ENCODE measurements at regions not wholly inside any gene's neighbourhood (a gene's known extent, or its start where the extent isn't known, plus 50 kb on each side); places are given as distances from the start of the nearest gene placed in this dataset.
"Not testable (repeated sequence)": the region's sequence is repeated elsewhere in the genome, so short reads cannot be mapped to it uniquely, and the experiment has no call there.

- DNase-seq = no peak
- Histone ChIP-seq H3K27ac (no peak overlapping the region), H3K4me1 (no peaks in the 10 kb centered on the region), H3K27me3 (no peaks in the 10 kb centered on the region), H3K9me3 (no peaks in the 10 kb centered on the region), H3K36me3 (no peaks in the 10 kb centered on the region), H3K4me3 (no peak overlapping the region)
- TF ChIP-seq POLR2A (IDR thresholded peaks at IDR 0.05) = no peak
- TF ChIP-seq, protein P1, sequence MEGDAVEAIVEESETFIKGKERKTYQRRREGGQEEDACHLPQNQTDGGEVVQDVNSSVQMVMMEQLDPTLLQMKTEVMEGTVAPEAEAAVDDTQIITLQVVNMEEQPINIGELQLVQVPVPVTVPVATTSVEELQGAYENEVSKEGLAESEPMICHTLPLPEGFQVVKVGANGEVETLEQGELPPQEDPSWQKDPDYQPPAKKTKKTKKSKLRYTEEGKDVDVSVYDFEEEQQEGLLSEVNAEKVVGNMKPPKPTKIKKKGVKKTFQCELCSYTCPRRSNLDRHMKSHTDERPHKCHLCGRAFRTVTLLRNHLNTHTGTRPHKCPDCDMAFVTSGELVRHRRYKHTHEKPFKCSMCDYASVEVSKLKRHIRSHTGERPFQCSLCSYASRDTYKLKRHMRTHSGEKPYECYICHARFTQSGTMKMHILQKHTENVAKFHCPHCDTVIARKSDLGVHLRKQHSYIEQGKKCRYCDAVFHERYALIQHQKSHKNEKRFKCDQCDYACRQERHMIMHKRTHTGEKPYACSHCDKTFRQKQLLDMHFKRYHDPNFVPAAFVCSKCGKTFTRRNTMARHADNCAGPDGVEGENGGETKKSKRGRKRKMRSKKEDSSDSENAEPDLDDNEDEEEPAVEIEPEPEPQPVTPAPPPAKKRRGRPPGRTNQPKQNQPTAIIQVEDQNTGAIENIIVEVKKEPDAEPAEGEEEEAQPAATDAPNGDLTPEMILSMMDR (IDR thresholded peaks at IDR 0.05) = no peak
These were observed 190.2 kb upstream of the NR5A2 start for GRCh38 chr1:199837321-199837720.

GRCh38 chr1:199839608-199840007, 187.9 kb upstream of the NR5A2 start:
- H3K4me3 ChIP-seq, H3K27ac ChIP-seq, H3K4me1 ChIP-seq, H3K9me3 ChIP-seq, H3K27me3 ChIP-seq, DNase-seq, H3K36me3 ChIP-seq: not testable (repeated sequence)

GRCh38 chr1:199843096-199843495, 184.4 kb upstream of the NR5A2 start:
- not testable (repeated sequence) for DNase-seq, H3K27ac ChIP-seq, H3K4me1 ChIP-seq, H3K4me3 ChIP-seq, H3K36me3 ChIP-seq, H3K27me3 ChIP-seq, H3K9me3 ChIP-seq

DNA sequence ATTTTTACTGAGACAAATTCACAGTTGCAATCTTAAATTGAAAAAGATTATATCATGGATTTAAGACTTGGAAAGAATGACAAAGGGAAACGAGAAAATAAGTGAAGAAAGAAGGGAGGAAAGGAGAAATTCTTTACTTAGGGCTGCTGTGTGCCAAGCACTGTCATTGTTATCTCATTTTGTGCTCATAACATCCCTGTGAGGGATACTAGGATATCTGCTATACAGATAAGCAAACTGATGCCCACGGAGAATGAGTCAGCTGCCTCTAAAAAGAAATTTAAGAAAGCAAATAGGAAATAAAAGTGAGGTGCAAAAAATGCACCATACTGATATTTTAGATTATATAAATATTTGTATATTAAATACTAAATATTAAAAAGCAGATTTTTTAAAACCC, 183.6 kb upstream of the NR5A2 start:
- no peaks in the 10 kb centered on the region for H3K9me3 ChIP-seq
- H3K27ac ChIP-seq = no peak overlapping the region
- DNase-seq = no peak
- no peaks in the 10 kb centered on the region for H3K36me3 ChIP-seq
- H3K4me3 ChIP-seq = no peak overlapping the region
- H3K27me3 ChIP-seq = no peaks in the 10 kb centered on the region
- H3K4me1 ChIP-seq = no peaks in the 10 kb centered on the region
- TF ChIP-seq, protein P1 (IDR thresholded peaks at IDR 0.05) = no peak
- no peak for TF ChIP-seq POLR2A (IDR thresholded peaks at IDR 0.05)

DNA sequence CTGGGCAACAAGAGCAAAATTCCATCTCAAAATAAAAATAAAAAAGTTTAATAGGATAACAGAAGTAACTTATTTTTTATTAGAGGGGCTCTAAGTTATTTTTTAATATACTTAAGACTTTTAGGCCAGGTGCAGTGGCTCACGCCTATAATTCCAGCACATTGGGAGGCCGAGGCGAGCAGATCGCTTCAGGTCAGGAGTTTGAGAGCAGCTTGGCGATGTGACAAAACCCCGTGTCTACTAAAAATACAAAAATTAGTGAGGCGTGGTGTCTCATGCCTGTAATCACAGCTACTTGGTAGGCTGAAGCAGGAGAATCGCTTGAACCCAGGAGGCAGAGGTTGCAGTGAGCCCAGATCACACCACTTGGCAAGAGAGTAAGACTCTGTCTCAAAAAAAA, 180.5 kb upstream of the NR5A2 start:
- no peaks in the 10 kb centered on the region for H3K36me3 ChIP-seq

GRCh38 chr1:199851439-199852140, 175.9 kb upstream of the NR5A2 start:
- TF ChIP-seq, protein P1 (IDR thresholded peaks at IDR 0.05) = no peak
- TF ChIP-seq POLR2A (IDR thresholded peaks at IDR 0.05) = no peak
- Histone ChIP-seq H3K27ac (no peak overlapping the region), H3K4me1 (no peaks in the 10 kb centered on the region), H3K27me3 (no peaks in the 10 kb centered on the region), H3K36me3 (no peaks in the 10 kb centered on the region), H3K4me3 (no peak overlapping the region), H3K9me3 (no peaks in the 10 kb centered on the region)
- DNase-seq = peak in 1 of 3 donors; percentile 49

More for the DNA sequence above, 180.5 kb upstream of the NR5A2 start:
- TF ChIP-seq, protein P1 (IDR thresholded peaks at IDR 0.05) = no peak
- TF ChIP-seq POLR2A (IDR thresholded peaks at IDR 0.05) = no peak
- no peak for DNase-seq
- Histone ChIP-seq H3K27me3 (no peaks in the 10 kb centered on the region), H3K9me3 (no peaks in the 10 kb centered on the region), H3K27ac (no peak overlapping the region), H3K4me1 (no peaks in the 10 kb centered on the region), H3K4me3 (no peak overlapping the region)

All from Peyer's patch (tissue), 4 donors.